ENCODE measurements at regions not wholly inside any gene's neighbourhood (a gene's known extent, or its start where the extent isn't known, plus 50 kb on each side); places are given as distances from the start of the nearest gene placed in this dataset.

GRCh38 chr10:128211064-128211504 is 84.9 kb upstream of the MKI67 start:
- CTCF ChIA-PET: interaction anchor here (0.6 to 3.7 kb wide), 14 partner anchors 9 to 54 kb away, joined by 3 to 47 read pairs (median 6); no protein-coding TSS in a partner anchor
- Mint-ChIP-seq H3K36me3 (no peaks in the 10 kb centered on the region), H3K4me1 (peaks cover 27% of the 10 kb centered on the region), H3K27ac (no peak overlapping the region), H3K9me3 (no peaks in the 10 kb centered on the region), H3K27me3 (peaks cover 52% of the 10 kb centered on the region), H3K4me3 (peak overlapping the region; percentile 73)
- no peak for DNase-seq

- Mint-ChIP-seq H3K27me3 (peaks cover 48% of the 10 kb centered on the region), H3K36me3 (no peaks in the 10 kb centered on the region), H3K27ac (peak overlapping the region; percentile 86), H3K4me3 (peak overlapping the region; percentile 73), H3K4me1 (peaks cover 27% of the 10 kb centered on the region), H3K9me3 (no peaks in the 10 kb centered on the region)
- DNase-seq: peak; percentile 87
- CTCF ChIA-PET: interaction anchor here (0.6 to 3.7 kb wide), 19 partner anchors 10 to 143 kb away, joined by 3 to 47 read pairs (median 5); no protein-coding TSS in a partner anchor
These were observed 85.9 kb upstream of the MKI67 start for GRCh38 chr10:128211953-128212727.

GRCh38 chr10:128213156-128213555 is 86.9 kb upstream of the MKI67 start:
- no peak overlapping the region for H3K4me3 Mint-ChIP-seq
- DNase-seq: no peak
- peaks cover 26% of the 10 kb centered on the region for H3K4me1 Mint-ChIP-seq
- no peak overlapping the region for H3K27ac Mint-ChIP-seq
- CTCF ChIA-PET: interaction anchor here (1.1 to 3.5 kb wide), 6 partner anchors 27 to 111 kb away, joined by 3 to 47 read pairs (median 15); no protein-coding TSS in a partner anchor
- no peaks in the 10 kb centered on the region for H3K36me3 Mint-ChIP-seq
- no peaks in the 10 kb centered on the region for H3K9me3 Mint-ChIP-seq
- H3K27me3 Mint-ChIP-seq: peaks cover 41% of the 10 kb centered on the region

- Mint-ChIP-seq H3K36me3 (no peaks in the 10 kb centered on the region), H3K27ac (no peak overlapping the region), H3K27me3 (peaks cover 30% of the 10 kb centered on the region), H3K4me1 (peaks cover 14% of the 10 kb centered on the region), H3K9me3 (no peaks in the 10 kb centered on the region), H3K4me3 (no peak overlapping the region)
- CTCF ChIA-PET: interaction anchor here (1.2 kb wide), 2 partner anchors 8 to 39 kb away, joined by 3 read pairs; no protein-coding TSS in a partner anchor
- DNase-seq: no peak
These were observed 89.5 kb upstream of the MKI67 start for GRCh38 chr10:128215733-128216132.

- DNase-seq: no peak
- Mint-ChIP-seq H3K27me3 (peaks cover 38% of the 10 kb centered on the region), H3K27ac (no peak overlapping the region), H3K4me1 (peaks cover 19% of the 10 kb centered on the region), H3K36me3 (no peaks in the 10 kb centered on the region), H3K9me3 (no peaks in the 10 kb centered on the region), H3K4me3 (no peak overlapping the region)
- CTCF ChIA-PET: interaction anchor here (1.0 to 1.2 kb wide), 2 partner anchors 9 to 12 kb away, joined by 3 read pairs; no protein-coding TSS in a partner anchor
These were observed 90.9 kb upstream of the MKI67 start for GRCh38 chr10:128217136-128217535.

- CTCF ChIA-PET: no interaction called here
- Mint-ChIP-seq H3K9me3 (no peaks in the 10 kb centered on the region), H3K27ac (no peak overlapping the region), H3K27me3 (peaks cover 32% of the 10 kb centered on the region), H3K4me3 (no peak overlapping the region), H3K4me1 (peaks cover 15% of the 10 kb centered on the region), H3K36me3 (no peaks in the 10 kb centered on the region)
- no peak for DNase-seq
These were observed 91.9 kb upstream of the MKI67 start for GRCh38 chr10:128218161-128218560.

GRCh38 chr10:128219295-128219694 is 93.1 kb upstream of the MKI67 start:
- CTCF ChIA-PET: no interaction called here
- H3K27ac Mint-ChIP-seq: no peak overlapping the region
- no peaks in the 10 kb centered on the region for H3K9me3 Mint-ChIP-seq

GRCh38 chr10:128220021-128220420 is 93.8 kb upstream of the MKI67 start:
- no peaks in the 10 kb centered on the region for H3K36me3 Mint-ChIP-seq
- H3K27ac Mint-ChIP-seq: no peak overlapping the region
- peaks cover 15% of the 10 kb centered on the region for H3K4me1 Mint-ChIP-seq
- no peaks in the 10 kb centered on the region for H3K9me3 Mint-ChIP-seq
- CTCF ChIA-PET: no interaction called here
- no peak for DNase-seq
- peaks cover 26% of the 10 kb centered on the region for H3K27me3 Mint-ChIP-seq
- H3K4me3 Mint-ChIP-seq: no peak overlapping the region

More at GRCh38 chr10:128219295-128219694, 93.1 kb upstream of the MKI67 start:
- no peak for DNase-seq
- no peak overlapping the region for H3K4me3 Mint-ChIP-seq
- peaks cover 28% of the 10 kb centered on the region for H3K27me3 Mint-ChIP-seq
- H3K36me3 Mint-ChIP-seq: no peaks in the 10 kb centered on the region
- peaks cover 15% of the 10 kb centered on the region for H3K4me1 Mint-ChIP-seq

GRCh38 chr10:128221117-128221516 is 94.9 kb upstream of the MKI67 start:
- H3K9me3 Mint-ChIP-seq: no peaks in the 10 kb centered on the region
- peaks cover 15% of the 10 kb centered on the region for H3K4me1 Mint-ChIP-seq
- H3K36me3 Mint-ChIP-seq: no peaks in the 10 kb centered on the region
- DNase-seq: no peak
- H3K27me3 Mint-ChIP-seq: peaks cover 22% of the 10 kb centered on the region
- CTCF ChIA-PET: interaction anchor here (1.8 kb wide), 1 partner anchor 9 kb away, joined by 8 read pairs; no protein-coding TSS in a partner anchor
- no peak overlapping the region for H3K4me3 Mint-ChIP-seq
- no peak overlapping the region for H3K27ac Mint-ChIP-seq

- Mint-ChIP-seq H3K9me3 (no peaks in the 10 kb centered on the region), H3K4me3 (no peak overlapping the region), H3K4me1 (peaks cover 15% of the 10 kb centered on the region), H3K36me3 (no peaks in the 10 kb centered on the region), H3K27ac (no peak overlapping the region), H3K27me3 (peaks cover 22% of the 10 kb centered on the region)
- DNase-seq: no peak
- CTCF ChIA-PET: interaction anchor here (1.0 to 1.8 kb wide), 2 partner anchors 8 to 10 kb away, joined by 4 to 8 read pairs; no protein-coding TSS in a partner anchor
These were observed 95.6 kb upstream of the MKI67 start for GRCh38 chr10:128221807-128222206.

- Mint-ChIP-seq H3K4me1 (peaks cover 15% of the 10 kb centered on the region), H3K9me3 (no peaks in the 10 kb centered on the region), H3K36me3 (no peaks in the 10 kb centered on the region), H3K4me3 (no peak overlapping the region), H3K27me3 (peaks cover 22% of the 10 kb centered on the region), H3K27ac (no peak overlapping the region)
- DNase-seq: no peak
- CTCF ChIA-PET: interaction anchor here (1.0 to 1.8 kb wide), 2 partner anchors 9 to 11 kb away, joined by 4 to 8 read pairs; no protein-coding TSS in a partner anchor
These were observed 96.2 kb upstream of the MKI67 start for GRCh38 chr10:128222332-128222849.

- DNase-seq: no peak
- no peak overlapping the region for H3K27ac Mint-ChIP-seq
- H3K4me1 Mint-ChIP-seq: no peaks in the 10 kb centered on the region
- H3K27me3 Mint-ChIP-seq: peaks cover 21% of the 10 kb centered on the region
- H3K9me3 Mint-ChIP-seq: peaks cover 3% of the 10 kb centered on the region
- H3K4me3 Mint-ChIP-seq: no peak overlapping the region
- CTCF ChIA-PET: no interaction called here
- H3K36me3 Mint-ChIP-seq: peaks cover 3% of the 10 kb centered on the region
These were observed 104.2 kb upstream of the MKI67 start for GRCh38 chr10:128230401-128230800.

GRCh38 chr10:128233422-128233821 is 107.2 kb upstream of the MKI67 start:
- Mint-ChIP-seq H3K36me3 (peaks cover 3% of the 10 kb centered on the region), H3K4me3 (no peak overlapping the region), H3K27me3 (peaks cover 13% of the 10 kb centered on the region), H3K27ac (no peak overlapping the region), H3K4me1 (no peaks in the 10 kb centered on the region), H3K9me3 (peaks cover 3% of the 10 kb centered on the region)
- CTCF ChIA-PET: no interaction called here
- DNase-seq: no peak

GRCh38 chr10:128237710-128238109 is 111.5 kb upstream of the MKI67 start:
- CTCF ChIA-PET: no interaction called here
- Mint-ChIP-seq H3K36me3 (peaks cover 3% of the 10 kb centered on the region), H3K27me3 (no peaks in the 10 kb centered on the region), H3K9me3 (peaks cover 3% of the 10 kb centered on the region), H3K27ac (no peak overlapping the region), H3K4me3 (no peak overlapping the region), H3K4me1 (no peaks in the 10 kb centered on the region)
- no peak for DNase-seq

Measured in activated naive CD4-positive, alpha-beta T cell treated with anti-CD3 and anti-CD28 coated beads, Interleukin-2, amount 10 ng/mL, durations not matched to agents 7 days and 5 days (primary cell).